Urothelium cell line (cell line): ENCODE measurements at regions not wholly inside any gene's neighbourhood (a gene's known extent, or its start where the extent isn't known, plus 50 kb on each side); places are given as distances from the start of the nearest gene placed in this dataset.
"Not testable (repeated sequence)": the region's sequence is repeated elsewhere in the genome, so short reads cannot be mapped to it uniquely, and the experiment has no call there.

Experiments used
- DNase-seq: peaks from one replicate; pipeline ENCODE4 v3.0.0; 2011; ENCODE audit warnings: low spot score, mixed read lengths
- FAIRE-seq: peaks from 2 replicates; lab custom pipeline; 2011; peaks lifted over from hg19 to GRCh38; lab: Jason Lieb, UNC

GRCh38 chr11:92591521-92591920, 366.9 kb downstream of the FAT3 start:
- DNase-seq (no peak), FAIRE-seq (no peak)

DNA sequence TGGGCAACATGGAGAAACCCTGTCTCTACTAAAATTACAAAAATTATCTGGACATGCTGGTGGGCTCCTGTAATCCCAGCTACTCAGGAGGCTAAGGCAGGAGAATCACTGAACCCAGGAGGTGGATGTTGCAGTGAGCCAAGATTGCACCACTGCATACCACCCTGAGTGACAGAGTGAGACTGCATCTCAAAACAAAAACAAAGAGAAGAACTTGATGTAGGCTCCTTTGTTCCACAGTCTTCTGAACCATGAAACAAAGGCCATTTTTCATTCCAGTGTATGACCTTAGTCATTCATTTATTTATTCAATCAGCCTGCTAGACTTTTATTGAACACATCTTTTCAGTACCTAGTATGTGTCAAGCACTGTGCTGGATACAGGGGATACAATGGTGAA, 369.6 kb downstream of the FAT3 start:
- no peak for FAIRE-seq
- DNase-seq: no peak

GRCh38 chr11:92595052-92595451, 370.4 kb downstream of the FAT3 start:
- no peak for DNase-seq
- no peak for FAIRE-seq

DNA sequence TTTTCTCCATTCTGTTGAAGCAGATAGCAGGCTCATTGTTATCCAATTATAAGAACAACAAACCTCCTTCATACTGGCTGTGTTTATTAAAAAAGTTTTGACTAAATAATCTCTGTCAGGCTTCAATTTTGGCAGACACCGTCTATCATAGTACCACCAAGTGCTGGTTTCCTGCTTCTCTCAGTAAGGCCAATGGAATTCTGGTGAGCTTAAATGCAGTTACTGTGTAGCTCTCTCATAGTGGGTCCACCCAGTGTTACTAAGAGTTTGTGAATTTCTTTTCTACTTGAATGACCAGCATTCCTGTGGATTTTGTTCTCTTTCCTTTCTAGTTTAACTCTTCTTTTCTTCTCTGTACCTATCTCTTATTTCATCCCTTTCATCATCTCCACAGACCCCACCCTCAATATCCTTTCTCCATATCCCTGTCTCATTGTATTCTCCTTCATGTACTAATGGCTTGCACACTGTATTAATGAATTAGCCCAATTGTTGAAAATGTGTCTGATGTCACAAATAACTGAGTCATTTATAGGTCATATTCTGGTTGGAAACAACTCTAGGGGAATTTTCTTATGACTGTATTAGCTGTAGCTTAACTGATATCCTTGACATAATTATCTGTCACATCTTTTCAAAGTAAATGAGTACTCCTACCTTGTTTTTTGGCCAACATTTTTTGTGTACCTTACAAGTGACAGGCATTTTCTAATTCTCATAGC, 372.1 kb downstream of the FAT3 start:
- no peak for DNase-seq
- FAIRE-seq: no peak

- FAIRE-seq (no peak), DNase-seq (no peak)
Observed at GRCh38 chr11:92601048-92601447, 368.4 kb upstream of the MTNR1B start.

DNA sequence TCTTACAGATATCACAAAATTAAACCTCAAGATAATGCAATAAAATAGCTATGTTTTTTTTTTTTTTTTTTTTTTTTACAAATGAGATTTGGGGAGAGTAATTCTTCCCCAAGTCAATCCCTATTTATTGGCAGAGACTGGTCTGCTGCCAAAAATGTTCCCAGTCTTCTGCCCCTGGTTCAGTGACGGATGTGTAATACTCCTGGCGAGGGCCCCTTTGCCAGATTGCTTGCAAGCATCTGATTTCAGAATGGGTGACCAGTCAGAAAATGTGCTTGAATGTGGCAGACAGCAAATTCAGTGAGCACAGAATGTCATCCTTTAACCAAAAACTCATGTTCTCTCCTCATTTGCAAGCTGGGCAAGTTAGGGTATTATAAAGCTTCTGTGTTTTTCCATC, 363.8 kb upstream of the MTNR1B start:
- FAIRE-seq (no peak), DNase-seq (no peak)

- DNase-seq (no peak), FAIRE-seq (no peak)
Observed at GRCh38 chr11:92607969-92608722, 361.3 kb upstream of the MTNR1B start.

- DNase-seq: no peak
- no peak for FAIRE-seq
Observed at GRCh38 chr11:92611157-92611556, 358.3 kb upstream of the MTNR1B start.

DNA sequence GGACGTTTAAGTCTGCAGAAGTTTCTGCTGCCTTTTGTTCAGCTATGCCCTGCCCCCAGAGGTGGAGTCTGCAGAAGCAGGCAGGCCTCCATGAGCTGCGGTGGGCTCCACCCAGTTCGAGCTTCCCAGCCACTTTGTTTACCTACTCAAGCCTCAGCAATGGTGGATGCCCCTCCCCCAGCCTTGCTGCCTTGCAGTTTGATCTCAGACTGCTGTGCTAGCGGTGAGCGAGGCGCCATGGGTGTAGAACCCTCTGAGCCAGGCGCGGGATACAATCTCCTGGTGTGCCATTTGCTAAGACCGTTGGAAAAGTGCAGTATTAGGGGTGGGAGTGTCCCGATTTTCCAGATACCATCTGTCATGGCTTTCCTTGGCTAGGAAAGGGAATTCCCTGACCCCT, 351.4 kb upstream of the MTNR1B start:
- not testable (repeated sequence) for DNase-seq, FAIRE-seq

DNA sequence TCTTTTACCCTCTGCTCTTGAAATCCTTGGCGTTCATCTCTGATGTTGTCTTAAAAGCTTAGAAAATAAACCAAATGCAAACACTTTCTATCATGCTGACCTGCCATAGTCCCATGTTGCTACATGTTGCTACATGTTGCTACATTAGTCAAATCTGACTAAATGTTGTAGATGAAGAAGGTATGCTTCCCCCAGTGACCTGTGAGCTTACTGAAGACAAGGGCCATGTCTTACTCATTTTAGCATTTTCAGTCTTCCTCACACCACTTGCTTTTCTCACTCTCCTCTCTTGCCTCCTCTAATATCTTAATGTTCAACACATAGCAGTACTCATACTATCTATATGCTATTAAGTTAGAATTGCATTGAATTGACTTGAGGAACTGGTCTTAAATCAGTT, 346.4 kb upstream of the MTNR1B start:
- DNase-seq (no peak), FAIRE-seq (no peak)

- no peak for DNase-seq
- FAIRE-seq: no peak
Observed at GRCh38 chr11:92625894-92626293, 343.6 kb upstream of the MTNR1B start.

DNA sequence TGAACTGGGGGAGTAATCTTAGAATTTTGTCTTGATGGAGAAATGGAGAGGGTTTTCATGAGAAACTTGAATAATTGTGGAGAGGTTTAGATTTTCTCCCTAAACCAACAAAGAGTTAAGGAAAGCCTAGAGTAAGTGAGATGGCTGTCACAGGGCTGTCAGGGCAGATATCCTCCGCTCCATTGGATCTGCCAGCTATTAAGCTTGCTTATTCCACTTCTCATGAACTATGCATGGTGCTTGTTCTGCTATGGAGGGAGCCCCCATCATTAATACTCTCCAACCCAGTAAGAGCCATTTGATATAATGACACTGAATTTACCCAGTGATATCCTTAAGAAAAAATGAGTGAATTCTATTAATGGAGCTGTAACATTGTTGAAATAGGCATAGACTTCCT, 342.8 kb upstream of the MTNR1B start:
- DNase-seq: no peak

DNA sequence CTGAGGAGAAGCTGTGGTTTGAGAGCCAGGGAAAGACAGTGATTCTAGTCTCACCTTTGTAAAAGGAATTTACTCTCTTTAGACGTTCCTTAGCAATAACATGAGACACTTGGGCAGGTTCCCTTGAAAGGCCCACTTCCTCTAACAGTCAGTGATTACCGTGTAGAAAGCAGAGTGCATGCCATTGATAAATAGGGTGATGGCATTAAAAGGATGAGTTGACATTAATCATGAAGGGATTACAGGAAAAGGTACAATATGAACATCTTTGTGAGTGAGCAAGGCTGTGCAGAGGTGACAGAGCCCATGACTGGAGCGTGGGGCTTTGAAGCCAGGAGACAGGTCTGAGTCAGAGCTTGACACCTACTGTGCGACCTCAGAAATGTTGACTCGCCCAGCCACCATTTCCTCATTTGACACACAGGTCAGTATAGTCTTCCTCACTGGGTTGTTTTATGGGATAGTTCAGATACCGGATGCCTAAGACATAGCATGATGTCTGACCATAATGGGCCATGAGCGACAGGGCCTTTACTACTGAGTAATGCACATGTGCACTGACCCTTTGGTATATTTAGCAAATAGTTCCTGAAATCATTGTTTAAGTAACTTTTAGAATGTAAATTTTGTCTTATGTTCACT, 341.7 kb upstream of the MTNR1B start:
- no peak for FAIRE-seq
- DNase-seq: peak; percentile 37

More for the DNA sequence above, 342.8 kb upstream of the MTNR1B start:
- FAIRE-seq: no peak

GRCh38 chr11:92628401-92629292, 340.8 kb upstream of the MTNR1B start:
- no peak for FAIRE-seq
- no peak for DNase-seq

GRCh38 chr11:92632495-92632894, 337.0 kb upstream of the MTNR1B start:
- no peak for FAIRE-seq
- DNase-seq: no peak

DNA sequence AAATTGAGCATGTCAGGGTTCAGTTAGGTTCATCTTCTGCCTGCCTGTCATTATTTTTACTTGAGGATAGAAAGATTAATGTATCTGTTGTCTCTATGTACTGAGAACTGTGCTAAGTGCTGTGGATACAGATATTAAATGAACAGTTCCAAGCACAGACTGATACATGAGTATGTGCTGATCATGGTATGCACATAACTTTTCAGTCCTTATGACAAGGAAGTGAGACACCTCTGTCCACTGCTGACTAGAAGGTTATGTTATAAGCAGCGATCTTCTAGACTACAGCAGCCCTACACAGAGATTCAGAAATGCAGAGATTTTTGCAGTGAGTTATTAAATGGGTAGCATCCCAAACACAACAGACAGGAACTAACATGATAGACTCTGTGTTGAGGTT, 335.6 kb upstream of the MTNR1B start:
- FAIRE-seq (no peak), DNase-seq (no peak)

- no peak for FAIRE-seq
- no peak for DNase-seq
Observed at GRCh38 chr11:92636543-92637188, 332.8 kb upstream of the MTNR1B start.

DNA sequence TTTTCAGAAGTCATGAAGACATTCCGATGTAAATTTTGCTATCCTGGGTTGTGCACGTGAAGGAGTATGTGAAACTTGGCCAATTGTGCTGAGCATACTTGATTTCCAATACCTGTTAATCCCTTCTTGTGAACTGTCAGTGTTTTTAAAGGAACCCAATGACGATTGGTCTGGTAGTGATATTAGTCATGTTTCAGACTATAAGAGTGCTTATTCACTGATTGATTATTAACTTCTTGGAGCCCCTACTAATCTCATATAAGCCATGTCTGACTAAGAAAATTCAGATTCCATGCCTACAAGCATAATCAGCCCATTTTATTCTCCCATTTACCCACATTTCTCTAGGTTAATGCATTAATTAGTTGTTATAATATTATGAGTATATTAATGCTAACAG, 330.8 kb upstream of the MTNR1B start:
- no peak for FAIRE-seq
- DNase-seq: no peak

- no peak for FAIRE-seq
Observed at GRCh38 chr11:92642177-92642931, 327.1 kb upstream of the MTNR1B start.

DNA sequence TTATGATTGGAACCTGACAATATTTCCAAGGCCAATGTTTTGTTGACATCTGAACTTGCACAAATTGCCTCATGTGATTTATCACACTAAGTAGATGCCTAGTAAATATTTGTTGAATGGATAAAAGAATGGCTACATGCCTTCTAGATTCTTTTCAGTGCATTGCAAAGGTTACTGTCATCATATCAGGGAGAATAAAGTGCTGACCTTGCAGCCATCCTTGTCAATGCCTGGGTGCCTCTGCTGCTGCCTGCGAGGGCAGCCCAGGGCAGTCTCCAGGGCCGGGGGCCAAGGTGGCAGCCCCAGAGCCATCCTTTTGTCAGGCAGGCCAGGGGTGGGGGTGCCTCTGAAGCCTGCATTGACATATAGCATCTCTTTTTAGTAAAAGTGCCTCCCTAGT, 325.6 kb upstream of the MTNR1B start:
- DNase-seq (no peak), FAIRE-seq (no peak)

More at GRCh38 chr11:92642177-92642931, 327.1 kb upstream of the MTNR1B start:
- DNase-seq: no peak
